ENCODE measurements at regions not wholly inside any gene's neighbourhood (a gene's known extent, or its start where the extent isn't known, plus 50 kb on each side); places are given as distances from the start of the nearest gene placed in this dataset.
"Not testable (repeated sequence)": the region's sequence is repeated elsewhere in the genome, so short reads cannot be mapped to it uniquely, and the experiment has no call there.

DNA sequence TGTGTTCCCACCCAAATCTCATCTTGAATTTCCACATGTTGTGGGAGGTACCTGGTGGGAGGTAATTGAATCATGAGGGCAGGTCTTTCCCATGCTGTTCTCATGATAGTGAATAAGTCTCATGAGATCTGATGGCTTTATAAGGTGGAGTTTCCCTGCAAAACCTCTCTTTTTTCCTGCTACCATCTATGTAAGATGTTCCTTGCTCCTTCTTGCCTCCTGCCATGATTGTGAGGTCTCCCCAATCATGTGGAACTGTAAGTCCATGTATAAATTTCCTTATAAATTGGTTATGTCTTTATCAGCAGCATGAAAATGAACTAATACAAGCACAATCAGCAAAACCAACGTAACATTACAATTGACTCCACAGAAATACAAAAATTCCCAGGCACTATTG is 814.8 kb upstream of the CITED2 start:
- not testable (repeated sequence) for H3K4me2 ChIP-seq (ENCODE audit: low read length); H4K8ac ChIP-seq (ENCODE audit: low read depth, low read length); H2BK120ac ChIP-seq (ENCODE audit: low read depth, low read length); H3K79me1 ChIP-seq (ENCODE audit: low read length); H3K18ac ChIP-seq (ENCODE audit: low read length); H3K4me1 ChIP-seq (ENCODE audit: control insufficient read depth, low read depth, low read length); H3K27ac ChIP-seq (ENCODE audit: low read depth, low read length); H3K56ac ChIP-seq (ENCODE audit: low read length); H3K23ac ChIP-seq (ENCODE audit: low read length); H3K4me3 ChIP-seq (ENCODE audit: low read length); H3K36me3 ChIP-seq (ENCODE audit: control insufficient read depth, insufficient read depth, low read length); H3K9ac ChIP-seq (ENCODE audit: low read length); H2AK5ac ChIP-seq (ENCODE audit: low read length); H2BK5ac ChIP-seq (ENCODE audit: low read length); H3K79me2 ChIP-seq (ENCODE audit: control insufficient read depth, insufficient read depth, low read length); H2BK15ac ChIP-seq (replicated peaks; ENCODE audit: low read depth); H4K5ac ChIP-seq (ENCODE audit: low read length); DNase-seq; H3K27me3 ChIP-seq (ENCODE audit: insufficient read depth, low read length, poor library complexity); H3K4ac ChIP-seq (ENCODE audit: low read depth, low read length)
- no CpG with 5 or more reads among the region's 1 CpG for WGBS (ENCODE audit: extremely low coverage, insufficient coverage, low lambda C conversion rate)

DNA sequence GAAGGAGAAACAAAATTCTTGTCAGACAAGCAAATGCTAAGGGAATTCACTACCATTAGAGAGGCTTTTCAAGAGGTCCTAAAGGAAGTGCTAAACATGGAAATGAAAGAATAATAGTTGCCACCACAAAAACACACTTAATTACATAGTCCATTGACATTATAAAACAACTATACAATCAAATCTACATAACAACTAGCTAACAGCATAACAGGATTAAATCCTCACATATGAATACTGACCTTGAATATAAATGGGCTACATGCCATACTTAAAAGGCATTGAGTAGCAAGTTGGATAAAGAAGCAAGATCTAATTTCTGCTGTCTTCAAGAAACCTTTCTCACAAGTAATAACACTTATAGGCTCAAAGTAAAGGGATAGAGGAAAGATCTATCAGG is 811.5 kb upstream of the CITED2 start:
- H3K18ac ChIP-seq (ENCODE audit: low read length): no peak overlapping the region

DNA sequence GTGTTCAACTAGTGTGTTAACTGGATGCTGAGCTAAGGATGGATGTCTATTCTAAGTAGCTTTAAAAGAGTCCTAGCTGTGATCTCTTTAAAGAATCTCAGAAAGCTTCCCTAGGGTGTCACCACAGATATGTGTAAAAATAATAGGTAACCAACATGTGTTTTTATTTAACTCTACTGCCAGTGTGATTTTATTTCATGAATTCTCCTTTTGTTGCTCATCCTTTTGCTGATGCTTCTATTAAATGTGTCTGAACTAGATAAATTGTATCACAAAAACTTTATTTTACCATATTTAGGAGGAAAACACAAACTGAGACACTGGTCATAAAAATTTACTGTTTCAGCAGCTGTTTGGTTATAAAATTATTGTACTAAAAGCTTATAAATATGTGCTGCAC is 809.4 kb upstream of the CITED2 start:
- no peak overlapping the region for H3K9ac ChIP-seq (ENCODE audit: low read length)
- H3K4me3 ChIP-seq (ENCODE audit: low read length): no peak overlapping the region
- no peak overlapping the region for H3K4ac ChIP-seq (ENCODE audit: low read depth, low read length)
- no peak overlapping the region for H3K56ac ChIP-seq (ENCODE audit: low read length)
- no peak for DNase-seq
- H4K5ac ChIP-seq (ENCODE audit: low read length): no peak overlapping the region
- no peak overlapping the region for H4K8ac ChIP-seq (ENCODE audit: low read depth, low read length)
- H3K4me1 ChIP-seq (ENCODE audit: control insufficient read depth, low read depth, low read length): no peaks in the 10 kb centered on the region
- no peak overlapping the region for H3K18ac ChIP-seq (ENCODE audit: low read length)
- H3K27me3 ChIP-seq (ENCODE audit: insufficient read depth, low read length, poor library complexity): no peaks in the 10 kb centered on the region
- no peak overlapping the region for H3K27ac ChIP-seq (ENCODE audit: low read depth, low read length)
- H3K36me3 ChIP-seq (ENCODE audit: control insufficient read depth, insufficient read depth, low read length): no peaks in the 10 kb centered on the region
- H2BK5ac ChIP-seq (ENCODE audit: low read length): no peak overlapping the region
- H2AK5ac ChIP-seq (ENCODE audit: low read length): no peak overlapping the region
- no peak overlapping the region for H3K23ac ChIP-seq (ENCODE audit: low read length)
- no peaks in the 10 kb centered on the region for H3K79me1 ChIP-seq (ENCODE audit: low read length)
- no peak overlapping the region for H2BK15ac ChIP-seq (replicated peaks; ENCODE audit: low read depth)
- no peaks in the 10 kb centered on the region for H3K79me2 ChIP-seq (ENCODE audit: control insufficient read depth, insufficient read depth, low read length)
- H2BK120ac ChIP-seq (ENCODE audit: low read depth, low read length): no peak overlapping the region
- no peak overlapping the region for H3K4me2 ChIP-seq (ENCODE audit: low read length)

More for the DNA sequence above, 811.5 kb upstream of the CITED2 start:
- Histone ChIP-seq H3K79me1 (ENCODE audit: low read length) (no peaks in the 10 kb centered on the region), H3K27me3 (ENCODE audit: insufficient read depth, low read length, poor library complexity) (no peaks in the 10 kb centered on the region), H2BK15ac (replicated peaks; ENCODE audit: low read depth) (no peak overlapping the region), H4K8ac (ENCODE audit: low read depth, low read length) (no peak overlapping the region), H3K27ac (ENCODE audit: low read depth, low read length) (no peak overlapping the region), H2BK5ac (ENCODE audit: low read length) (no peak overlapping the region), H3K9ac (ENCODE audit: low read length) (no peak overlapping the region), H2BK120ac (ENCODE audit: low read depth, low read length) (no peak overlapping the region), H2AK5ac (ENCODE audit: low read length) (no peak overlapping the region), H3K56ac (ENCODE audit: low read length) (no peak overlapping the region), H3K23ac (ENCODE audit: low read length) (no peak overlapping the region), H3K4me1 (ENCODE audit: control insufficient read depth, low read depth, low read length) (no peaks in the 10 kb centered on the region), H4K5ac (ENCODE audit: low read length) (no peak overlapping the region), H3K4me3 (ENCODE audit: low read length) (no peak overlapping the region), H3K36me3 (ENCODE audit: control insufficient read depth, insufficient read depth, low read length) (no peaks in the 10 kb centered on the region), H3K4ac (ENCODE audit: low read depth, low read length) (no peak overlapping the region), H3K79me2 (ENCODE audit: control insufficient read depth, insufficient read depth, low read length) (no peaks in the 10 kb centered on the region), H3K4me2 (ENCODE audit: low read length) (no peak overlapping the region)
- DNase-seq: no peak

DNA sequence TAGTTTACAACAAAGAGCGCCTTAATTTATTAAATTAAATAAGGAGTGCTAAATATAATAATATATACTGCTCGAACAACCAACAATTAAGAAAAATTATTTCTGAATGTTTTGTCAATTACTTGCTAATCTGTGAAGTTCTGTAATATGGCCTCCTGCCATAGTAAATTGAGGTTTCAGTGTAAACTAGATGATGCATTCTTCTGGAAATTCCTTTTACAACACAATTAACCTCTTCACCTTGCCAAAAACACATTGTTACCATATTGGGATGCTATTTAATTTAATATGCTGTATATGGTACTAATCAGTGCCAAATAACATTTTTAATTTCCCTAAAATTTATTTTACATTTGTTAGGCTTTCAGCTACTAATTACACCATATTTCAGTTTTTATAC is 808.4 kb upstream of the CITED2 start:
- Histone ChIP-seq H3K79me2 (ENCODE audit: control insufficient read depth, insufficient read depth, low read length) (no peaks in the 10 kb centered on the region), H3K18ac (ENCODE audit: low read length) (no peak overlapping the region)
- WGBS (ENCODE audit: extremely low coverage, insufficient coverage, low lambda C conversion rate): no CpG with 5 or more reads among the region's 2 CpGs

DNA sequence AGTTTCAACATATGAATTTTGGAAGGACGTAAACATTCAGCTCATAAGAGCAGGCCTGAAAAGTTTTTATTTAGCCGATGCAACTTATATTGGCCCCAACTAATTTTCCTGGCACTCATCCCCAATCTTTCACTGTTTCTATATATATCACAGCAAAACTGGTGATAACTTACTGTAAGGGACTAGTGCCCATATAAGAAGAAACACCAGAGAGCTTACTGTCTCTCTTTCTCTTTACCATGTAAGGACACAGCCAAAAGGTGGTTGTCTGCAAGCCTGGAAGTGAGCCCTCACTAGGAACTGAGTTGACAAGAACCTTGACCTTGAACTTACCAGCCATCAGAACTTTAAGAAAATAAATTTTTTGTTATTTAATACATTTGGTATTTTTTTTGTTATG is 807.4 kb upstream of the CITED2 start:
- Histone ChIP-seq H2AK5ac (ENCODE audit: low read length) (no peak overlapping the region), H3K4me2 (ENCODE audit: low read length) (no peak overlapping the region), H3K79me1 (ENCODE audit: low read length) (no peaks in the 10 kb centered on the region), H3K56ac (ENCODE audit: low read length) (no peak overlapping the region), H3K79me2 (ENCODE audit: control insufficient read depth, insufficient read depth, low read length) (no peaks in the 10 kb centered on the region), H2BK15ac (replicated peaks; ENCODE audit: low read depth) (no peak overlapping the region), H2BK5ac (ENCODE audit: low read length) (no peak overlapping the region), H3K36me3 (ENCODE audit: control insufficient read depth, insufficient read depth, low read length) (no peaks in the 10 kb centered on the region), H2BK120ac (ENCODE audit: low read depth, low read length) (no peak overlapping the region), H4K8ac (ENCODE audit: low read depth, low read length) (no peak overlapping the region), H3K27me3 (ENCODE audit: insufficient read depth, low read length, poor library complexity) (no peaks in the 10 kb centered on the region), H3K9ac (ENCODE audit: low read length) (no peak overlapping the region), H3K18ac (ENCODE audit: low read length) (no peak overlapping the region), H3K4ac (ENCODE audit: low read depth, low read length) (no peak overlapping the region), H4K5ac (ENCODE audit: low read length) (no peak overlapping the region), H3K23ac (ENCODE audit: low read length) (no peak overlapping the region), H3K27ac (ENCODE audit: low read depth, low read length) (no peak overlapping the region), H3K4me3 (ENCODE audit: low read length) (no peak overlapping the region), H3K4me1 (ENCODE audit: control insufficient read depth, low read depth, low read length) (no peaks in the 10 kb centered on the region)
- no CpG with 5 or more reads among the region's 2 CpGs for WGBS (ENCODE audit: extremely low coverage, insufficient coverage, low lambda C conversion rate)
- DNase-seq: no peak

More for the DNA sequence above, 808.4 kb upstream of the CITED2 start:
- Histone ChIP-seq H2BK120ac (ENCODE audit: low read depth, low read length) (no peak overlapping the region), H2AK5ac (ENCODE audit: low read length) (no peak overlapping the region), H3K23ac (ENCODE audit: low read length) (no peak overlapping the region), H3K9ac (ENCODE audit: low read length) (no peak overlapping the region), H3K4ac (ENCODE audit: low read depth, low read length) (no peak overlapping the region), H3K36me3 (ENCODE audit: control insufficient read depth, insufficient read depth, low read length) (no peaks in the 10 kb centered on the region), H3K4me2 (ENCODE audit: low read length) (no peak overlapping the region), H2BK15ac (replicated peaks; ENCODE audit: low read depth) (no peak overlapping the region), H3K4me3 (ENCODE audit: low read length) (no peak overlapping the region), H4K8ac (ENCODE audit: low read depth, low read length) (no peak overlapping the region), H3K56ac (ENCODE audit: low read length) (no peak overlapping the region), H3K27ac (ENCODE audit: low read depth, low read length) (no peak overlapping the region), H4K5ac (ENCODE audit: low read length) (no peak overlapping the region), H3K4me1 (ENCODE audit: control insufficient read depth, low read depth, low read length) (no peaks in the 10 kb centered on the region), H2BK5ac (ENCODE audit: low read length) (no peak overlapping the region), H3K79me1 (ENCODE audit: low read length) (no peaks in the 10 kb centered on the region), H3K27me3 (ENCODE audit: insufficient read depth, low read length, poor library complexity) (no peaks in the 10 kb centered on the region)
- no peak for DNase-seq

DNA sequence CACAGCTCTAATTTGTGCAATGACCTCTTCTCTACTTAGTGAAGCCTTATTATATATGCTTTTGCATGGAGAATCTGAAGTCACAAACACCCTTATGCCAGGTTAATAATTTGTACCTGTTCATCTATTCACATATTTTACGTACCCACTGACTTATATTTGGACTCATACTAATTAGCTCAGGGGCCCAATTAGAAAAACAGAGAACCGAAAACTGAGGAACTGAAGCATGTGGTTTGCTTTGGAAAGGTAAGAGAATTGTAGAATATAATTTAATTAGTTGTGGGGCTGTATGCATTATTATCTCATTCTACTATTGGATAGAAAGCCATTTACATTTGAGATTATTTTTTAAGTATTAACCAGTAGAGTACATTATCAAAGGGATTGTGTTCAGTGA is 805.9 kb upstream of the CITED2 start:
- H4K5ac ChIP-seq (ENCODE audit: low read length): no peak overlapping the region
- no peaks in the 10 kb centered on the region for H3K36me3 ChIP-seq (ENCODE audit: control insufficient read depth, insufficient read depth, low read length)
- no peak overlapping the region for H3K56ac ChIP-seq (ENCODE audit: low read length)
- H2BK5ac ChIP-seq (ENCODE audit: low read length): no peak overlapping the region
- no peaks in the 10 kb centered on the region for H3K79me1 ChIP-seq (ENCODE audit: low read length)
- H2BK15ac ChIP-seq (replicated peaks; ENCODE audit: low read depth): no peak overlapping the region
- no peak overlapping the region for H4K8ac ChIP-seq (ENCODE audit: low read depth, low read length)
- no peak overlapping the region for H3K4me2 ChIP-seq (ENCODE audit: low read length)
- H3K4ac ChIP-seq (ENCODE audit: low read depth, low read length): no peak overlapping the region
- H2AK5ac ChIP-seq (ENCODE audit: low read length): no peak overlapping the region
- no peak for DNase-seq
- no peak overlapping the region for H3K9ac ChIP-seq (ENCODE audit: low read length)
- no peaks in the 10 kb centered on the region for H3K27me3 ChIP-seq (ENCODE audit: insufficient read depth, low read length, poor library complexity)
- no peak overlapping the region for H3K23ac ChIP-seq (ENCODE audit: low read length)
- no peak overlapping the region for H3K18ac ChIP-seq (ENCODE audit: low read length)
- no peaks in the 10 kb centered on the region for H3K79me2 ChIP-seq (ENCODE audit: control insufficient read depth, insufficient read depth, low read length)
- H3K27ac ChIP-seq (ENCODE audit: low read depth, low read length): no peak overlapping the region
- no peak overlapping the region for H2BK120ac ChIP-seq (ENCODE audit: low read depth, low read length)
- no peak overlapping the region for H3K4me3 ChIP-seq (ENCODE audit: low read length)
- no peaks in the 10 kb centered on the region for H3K4me1 ChIP-seq (ENCODE audit: control insufficient read depth, low read depth, low read length)
- WGBS (ENCODE audit: extremely low coverage, insufficient coverage, low lambda C conversion rate): no CpG with 5 or more reads among the region's 2 CpGs

Data from mesendoderm (in vitro differentiated cells).